ENCODE measurements at regions not wholly inside any gene's neighbourhood (a gene's known extent, or its start where the extent isn't known, plus 50 kb on each side); places are given as distances from the start of the nearest gene placed in this dataset.

- no peak overlapping the region for H3K4me3 ChIP-seq (ENCODE audit: low read depth, low read length)
- no peak for DNase-seq (ENCODE audit: low read depth)
- TF ChIP-seq CTCF (conservative IDR thresholded peaks at IDR 0.05; ENCODE audit: low read depth, low read length): no peak
Observed at GRCh38 chr11:92819830-92820229, 149.6 kb upstream of the MTNR1B start.

- no peak for DNase-seq (ENCODE audit: low read depth)
- no peak for TF ChIP-seq CTCF (conservative IDR thresholded peaks at IDR 0.05; ENCODE audit: low read depth, low read length)
- H3K4me3 ChIP-seq (ENCODE audit: low read depth, low read length): no peak overlapping the region
Observed at GRCh38 chr11:92820860-92821259, 148.6 kb upstream of the MTNR1B start.

DNA sequence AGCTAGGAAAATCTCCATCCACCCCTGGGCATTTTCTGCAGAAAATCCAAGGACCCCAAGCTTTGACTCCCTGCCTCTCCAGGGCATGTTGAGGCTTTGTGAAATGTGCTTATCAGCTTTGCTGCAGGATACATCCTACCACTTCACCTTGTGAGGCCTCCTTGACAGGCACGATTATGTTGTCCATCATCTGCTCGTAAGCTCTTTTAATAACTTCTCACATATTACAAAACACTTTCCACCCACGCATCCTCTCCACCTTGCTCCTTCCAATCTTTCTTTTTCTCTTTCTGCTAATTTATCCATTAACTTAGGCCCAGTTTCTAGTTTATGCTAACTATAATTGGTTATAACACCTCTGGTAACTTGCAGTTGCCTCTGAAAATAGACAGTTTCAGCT is 147.0 kb upstream of the MTNR1B start:
- no peak overlapping the region for H3K4me3 ChIP-seq (ENCODE audit: low read depth, low read length)
- no peak for DNase-seq (ENCODE audit: low read depth)
- TF ChIP-seq CTCF (conservative IDR thresholded peaks at IDR 0.05; ENCODE audit: low read depth, low read length): no peak

GRCh38 chr11:92826136-92826535 is 143.3 kb upstream of the MTNR1B start:
- TF ChIP-seq CTCF (conservative IDR thresholded peaks at IDR 0.05; ENCODE audit: low read depth, low read length): no peak
- DNase-seq (ENCODE audit: low read depth): peak; percentile 14
- no peak overlapping the region for H3K4me3 ChIP-seq (ENCODE audit: low read depth, low read length)

DNA sequence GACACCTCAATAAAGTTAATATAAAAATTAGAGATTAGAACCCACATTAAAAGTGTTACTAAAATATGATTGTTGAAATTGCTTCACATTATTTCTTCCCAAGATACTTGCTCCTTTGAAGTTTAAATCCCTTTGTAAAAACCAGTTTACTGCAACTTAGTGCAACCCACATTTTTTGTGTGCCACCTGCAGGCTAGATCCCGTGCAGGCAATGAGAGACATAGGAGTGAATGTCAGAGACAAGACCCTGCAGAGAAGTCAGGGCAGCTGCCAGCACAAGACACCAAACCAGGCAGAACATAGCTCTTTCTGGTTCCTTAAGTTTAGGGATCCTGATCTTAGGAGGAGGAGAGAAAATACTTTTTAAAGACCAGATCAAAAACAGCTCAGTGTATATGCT is 142.8 kb upstream of the MTNR1B start:
- TF ChIP-seq CTCF (conservative IDR thresholded peaks at IDR 0.05; ENCODE audit: low read depth, low read length): no peak
- no peak for DNase-seq (ENCODE audit: low read depth)
- no peak overlapping the region for H3K4me3 ChIP-seq (ENCODE audit: low read depth, low read length)

DNA sequence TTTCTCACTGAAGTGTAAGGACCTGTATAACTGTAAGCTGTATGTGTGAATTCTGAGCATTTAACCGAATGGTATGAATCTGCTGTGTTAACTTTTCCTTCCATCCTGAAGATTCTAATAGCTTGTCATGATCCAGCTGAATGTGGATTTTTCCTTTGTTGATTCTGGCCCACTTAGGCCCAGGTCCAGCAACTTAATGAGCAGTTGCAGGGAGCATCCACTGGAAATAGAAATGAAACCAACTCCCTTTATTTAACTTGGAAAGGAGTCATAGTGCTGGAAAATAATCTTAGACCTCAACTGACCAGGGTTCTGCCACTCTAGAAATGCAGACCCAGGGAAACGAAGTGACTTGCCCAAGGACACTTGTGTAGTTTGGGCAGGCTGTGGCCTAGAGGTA is 142.3 kb upstream of the MTNR1B start:
- TF ChIP-seq CTCF (conservative IDR thresholded peaks at IDR 0.05; ENCODE audit: low read depth, low read length): no peak
- DNase-seq (ENCODE audit: low read depth): no peak

GRCh38 chr11:92828556-92828955 is 140.9 kb upstream of the MTNR1B start:
- no peak overlapping the region for H3K4me3 ChIP-seq (ENCODE audit: low read depth, low read length)

More for the DNA sequence above, 142.3 kb upstream of the MTNR1B start:
- H3K4me3 ChIP-seq (ENCODE audit: low read depth, low read length): no peak overlapping the region

More at GRCh38 chr11:92828556-92828955, 140.9 kb upstream of the MTNR1B start:
- no peak for DNase-seq (ENCODE audit: low read depth)
- no peak for TF ChIP-seq CTCF (conservative IDR thresholded peaks at IDR 0.05; ENCODE audit: low read depth, low read length)

All from choroid plexus epithelial cell (primary cell).